ENCODE measurements at regions not wholly inside any gene's neighbourhood (a gene's known extent, or its start where the extent isn't known, plus 50 kb on each side); places are given as distances from the start of the nearest gene placed in this dataset.

DNA sequence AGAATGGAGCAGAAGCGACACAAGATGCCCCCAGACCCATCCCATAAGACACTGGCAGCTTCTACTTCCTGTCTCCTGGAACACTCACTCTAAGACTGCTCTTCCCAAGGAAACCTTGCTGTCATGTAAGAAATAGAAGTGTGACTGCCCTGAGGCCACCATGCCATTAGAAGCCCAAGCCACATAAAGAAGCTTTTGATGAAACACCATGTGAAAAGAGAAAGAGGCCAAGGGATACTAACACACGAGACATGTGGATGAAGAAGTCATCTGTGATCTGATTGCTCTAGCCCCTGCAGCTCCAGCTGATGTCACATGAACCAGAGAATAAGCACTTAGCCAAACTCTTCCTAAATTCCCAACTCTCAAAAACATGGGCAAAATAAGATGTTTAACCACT, 117.9 kb upstream of the PCSK2 start:
- no peaks in the 10 kb centered on the region for H3K9me3 ChIP-seq (ENCODE audit: control insufficient read depth, insufficient read depth, low read depth, low read length)
- no peaks in the 10 kb centered on the region for H3K4me1 ChIP-seq (ENCODE audit: control insufficient read depth, insufficient read depth, low read length)
- CTCF ChIA-PET: no interaction called here
- no peak overlapping the region for H3K4me3 ChIP-seq (ENCODE audit: low read depth, low read length)
- POLR2A ChIA-PET: no interaction called here
- H3K27ac ChIP-seq (ENCODE audit: extremely low read depth, low read depth, low read length): no peak overlapping the region
- no peaks in the 10 kb centered on the region for H3K36me3 ChIP-seq (ENCODE audit: control insufficient read depth in 2 of 2, insufficient read depth in 1 of 2, low read length in 2 of 2)
- TF ChIP-seq ZNF555 (tag by site-specific recombination; conservative IDR thresholded peaks at IDR 0.05) (no peak), ZNF549 (tag by site-specific recombination; IDR thresholded peaks at IDR 0.05) (no peak), ZNF184 (tag by site-specific recombination; IDR thresholded peaks at IDR 0.05) (no peak), ZNF169 (tag by site-specific recombination; IDR thresholded peaks at IDR 0.05) (no peak), ZNF324 (tag by site-specific recombination; IDR thresholded peaks at IDR 0.05) (no peak), BCL11A (tag by site-specific recombination; IDR thresholded peaks at IDR 0.05; ENCODE audit: low read depth) (no peak), ZNF311 (tag by site-specific recombination; IDR thresholded peaks at IDR 0.05; ENCODE audit: borderline replicate concordance) (no peak), ZSCAN30 (tag by site-specific recombination; IDR thresholded peaks at IDR 0.05) (no peak), ZNF660 (tag by site-specific recombination; IDR thresholded peaks at IDR 0.05) (no peak), ZBTB21 (tag by site-specific recombination; IDR thresholded peaks at IDR 0.05) (no peak), ZNF433 (tag by site-specific recombination; IDR thresholded peaks at IDR 0.05; ENCODE audit: low read depth) (no peak), MZF1 (tag by site-specific recombination; IDR thresholded peaks at IDR 0.05; ENCODE audit: borderline replicate concordance) (no peak)

DNA sequence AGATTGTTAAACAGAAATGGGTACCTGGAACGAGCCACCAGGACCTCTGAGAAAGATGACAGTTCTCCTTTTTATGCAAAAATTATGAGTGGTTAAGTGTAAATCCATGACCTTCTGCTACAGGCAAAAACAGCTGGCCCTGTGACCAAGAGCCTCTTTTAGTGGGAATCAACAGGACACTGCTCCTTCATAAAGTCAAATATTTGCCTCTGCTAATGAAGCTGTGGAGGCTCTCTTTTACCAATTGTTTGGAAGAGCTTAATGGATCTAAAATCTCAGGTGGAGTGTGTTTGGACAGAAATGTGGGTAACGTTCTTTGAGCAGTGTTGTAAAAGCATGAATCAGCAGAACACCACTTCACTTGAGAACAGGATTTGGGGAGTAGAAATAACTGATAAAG, 117.5 kb upstream of the PCSK2 start:
- Histone ChIP-seq H3K4me3 (ENCODE audit: low read depth, low read length) (no peak overlapping the region), H3K9me3 (ENCODE audit: control insufficient read depth, insufficient read depth, low read depth, low read length) (no peaks in the 10 kb centered on the region), H3K4me1 (ENCODE audit: control insufficient read depth, insufficient read depth, low read length) (no peaks in the 10 kb centered on the region), H3K36me3 (ENCODE audit: control insufficient read depth in 2 of 2, insufficient read depth in 1 of 2, low read length in 2 of 2) (no peaks in the 10 kb centered on the region), H3K27ac (ENCODE audit: extremely low read depth, low read depth, low read length) (no peak overlapping the region)
- TF ChIP-seq YY1 (tag by site-specific recombination; IDR thresholded peaks at IDR 0.05) (no peak), ZNF335 (tag by site-specific recombination; conservative IDR thresholded peaks at IDR 0.05) (no peak), GFI1B (tag by site-specific recombination; IDR thresholded peaks at IDR 0.05) (no peak), MYNN (tag by site-specific recombination; IDR thresholded peaks at IDR 0.05; ENCODE audit: borderline replicate concordance) (no peak), GLI4 (tag by site-specific recombination; IDR thresholded peaks at IDR 0.05) (no peak)
- TF ChIP-seq, protein P1, sequence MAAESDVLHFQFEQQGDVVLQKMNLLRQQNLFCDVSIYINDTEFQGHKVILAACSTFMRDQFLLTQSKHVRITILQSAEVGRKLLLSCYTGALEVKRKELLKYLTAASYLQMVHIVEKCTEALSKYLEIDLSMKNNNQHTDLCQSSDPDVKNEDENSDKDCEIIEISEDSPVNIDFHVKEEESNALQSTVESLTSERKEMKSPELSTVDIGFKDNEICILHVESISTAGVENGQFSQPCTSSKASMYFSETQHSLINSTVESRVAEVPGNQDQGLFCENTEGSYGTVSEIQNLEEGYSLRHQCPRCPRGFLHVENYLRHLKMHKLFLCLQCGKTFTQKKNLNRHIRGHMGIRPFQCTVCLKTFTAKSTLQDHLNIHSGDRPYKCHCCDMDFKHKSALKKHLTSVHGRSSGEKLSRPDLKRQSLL (tag by site-specific recombination; IDR thresholded peaks at IDR 0.05): no peak
- POLR2A ChIA-PET: no interaction called here
- CTCF ChIA-PET: no interaction called here

DNA sequence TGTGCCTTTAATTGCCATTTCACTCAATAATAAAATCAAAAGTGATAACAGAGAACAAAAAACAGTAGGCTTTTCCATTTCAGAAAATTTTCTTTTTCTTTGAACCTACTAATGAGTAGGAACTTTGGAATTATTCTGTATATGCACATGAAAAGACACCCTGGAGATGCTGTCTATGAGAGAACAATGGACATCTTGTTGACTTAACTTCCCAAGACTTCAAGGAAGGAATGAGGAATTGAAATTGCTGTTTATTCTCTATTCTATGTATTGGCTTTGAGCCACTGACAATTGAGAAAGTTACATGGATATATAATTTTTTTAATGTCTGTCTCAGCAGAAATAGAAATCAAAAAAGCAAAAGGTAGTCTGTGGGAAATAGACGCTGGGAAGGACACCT, 98.6 kb upstream of the PCSK2 start:
- H3K4me1 ChIP-seq (ENCODE audit: control insufficient read depth, insufficient read depth, low read length): no peaks in the 10 kb centered on the region
- H3K9me3 ChIP-seq (ENCODE audit: control insufficient read depth, insufficient read depth, low read depth, low read length): no peaks in the 10 kb centered on the region
- H3K4me3 ChIP-seq (ENCODE audit: low read depth, low read length): no peak overlapping the region
- no peak overlapping the region for H3K27ac ChIP-seq (ENCODE audit: extremely low read depth, low read depth, low read length)
- H3K36me3 ChIP-seq (ENCODE audit: control insufficient read depth in 2 of 2, insufficient read depth in 1 of 2, low read length in 2 of 2): no peaks in the 10 kb centered on the region
- ChIA-PET CTCF (no interaction called here), POLR2A (no interaction called here)
- TF ChIP-seq ZNF596 (tag by site-specific recombination; IDR thresholded peaks at IDR 0.05): no peak
- TF ChIP-seq, protein P2, sequence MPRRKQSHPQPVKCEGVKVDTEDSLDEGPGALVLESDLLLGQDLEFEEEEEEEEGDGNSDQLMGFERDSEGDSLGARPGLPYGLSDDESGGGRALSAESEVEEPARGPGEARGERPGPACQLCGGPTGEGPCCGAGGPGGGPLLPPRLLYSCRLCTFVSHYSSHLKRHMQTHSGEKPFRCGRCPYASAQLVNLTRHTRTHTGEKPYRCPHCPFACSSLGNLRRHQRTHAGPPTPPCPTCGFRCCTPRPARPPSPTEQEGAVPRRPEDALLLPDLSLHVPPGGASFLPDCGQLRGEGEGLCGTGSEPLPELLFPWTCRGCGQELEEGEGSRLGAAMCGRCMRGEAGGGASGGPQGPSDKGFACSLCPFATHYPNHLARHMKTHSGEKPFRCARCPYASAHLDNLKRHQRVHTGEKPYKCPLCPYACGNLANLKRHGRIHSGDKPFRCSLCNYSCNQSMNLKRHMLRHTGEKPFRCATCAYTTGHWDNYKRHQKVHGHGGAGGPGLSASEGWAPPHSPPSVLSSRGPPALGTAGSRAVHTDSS (tag by site-specific recombination; IDR thresholded peaks at IDR 0.05): no peak
- TF ChIP-seq, protein P3, sequence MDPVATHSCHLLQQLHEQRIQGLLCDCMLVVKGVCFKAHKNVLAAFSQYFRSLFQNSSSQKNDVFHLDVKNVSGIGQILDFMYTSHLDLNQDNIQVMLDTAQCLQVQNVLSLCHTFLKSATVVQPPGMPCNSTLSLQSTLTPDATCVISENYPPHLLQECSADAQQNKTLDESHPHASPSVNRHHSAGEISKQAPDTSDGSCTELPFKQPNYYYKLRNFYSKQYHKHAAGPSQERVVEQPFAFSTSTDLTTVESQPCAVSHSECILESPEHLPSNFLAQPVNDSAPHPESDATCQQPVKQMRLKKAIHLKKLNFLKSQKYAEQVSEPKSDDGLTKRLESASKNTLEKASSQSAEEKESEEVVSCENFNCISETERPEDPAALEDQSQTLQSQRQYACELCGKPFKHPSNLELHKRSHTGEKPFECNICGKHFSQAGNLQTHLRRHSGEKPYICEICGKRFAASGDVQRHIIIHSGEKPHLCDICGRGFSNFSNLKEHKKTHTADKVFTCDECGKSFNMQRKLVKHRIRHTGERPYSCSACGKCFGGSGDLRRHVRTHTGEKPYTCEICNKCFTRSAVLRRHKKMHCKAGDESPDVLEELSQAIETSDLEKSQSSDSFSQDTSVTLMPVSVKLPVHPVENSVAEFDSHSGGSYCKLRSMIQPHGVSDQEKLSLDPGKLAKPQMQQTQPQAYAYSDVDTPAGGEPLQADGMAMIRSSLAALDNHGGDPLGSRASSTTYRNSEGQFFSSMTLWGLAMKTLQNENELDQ (tag by site-specific recombination; IDR thresholded peaks at IDR 0.05; ENCODE audit: low read depth): no peak
- no peak for TF ChIP-seq ZNF544 (tag by site-specific recombination; IDR thresholded peaks at IDR 0.05)
- no peak for TF ChIP-seq ZSCAN23 (tag by site-specific recombination; IDR thresholded peaks at IDR 0.05)
- no peak for TF ChIP-seq ZNF311 (tag by site-specific recombination; IDR thresholded peaks at IDR 0.05; ENCODE audit: borderline replicate concordance)
- no peak for TF ChIP-seq ZNF658 (tag by site-specific recombination; IDR thresholded peaks at IDR 0.05)
- TF ChIP-seq, protein P4, sequence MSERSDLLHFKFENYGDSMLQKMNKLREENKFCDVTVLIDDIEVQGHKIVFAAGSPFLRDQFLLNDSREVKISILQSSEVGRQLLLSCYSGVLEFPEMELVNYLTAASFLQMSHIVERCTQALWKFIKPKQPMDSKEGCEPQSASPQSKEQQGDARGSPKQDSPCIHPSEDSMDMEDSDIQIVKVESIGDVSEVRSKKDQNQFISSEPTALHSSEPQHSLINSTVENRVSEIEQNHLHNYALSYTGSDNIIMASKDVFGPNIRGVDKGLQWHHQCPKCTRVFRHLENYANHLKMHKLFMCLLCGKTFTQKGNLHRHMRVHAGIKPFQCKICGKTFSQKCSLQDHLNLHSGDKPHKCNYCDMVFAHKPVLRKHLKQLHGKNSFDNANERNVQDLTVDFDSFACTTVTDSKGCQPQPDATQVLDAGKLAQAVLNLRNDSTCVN (tag by site-specific recombination; optimal IDR thresholded peaks at IDR 0.05): no peak
- TF ChIP-seq ZBTB7A (tag by site-specific recombination; IDR thresholded peaks at IDR 0.05; ENCODE audit: low read depth): no peak
- TF ChIP-seq ZNF792 (tag by site-specific recombination; IDR thresholded peaks at IDR 0.05): no peak
- TF ChIP-seq ZNF777 (tag by site-specific recombination; IDR thresholded peaks at IDR 0.05; ENCODE audit: borderline replicate concordance): no peak
- TF ChIP-seq TRIM28 (IDR thresholded peaks at IDR 0.05; ENCODE audit: borderline replicate concordance, low read length): no peak
- no peak for TF ChIP-seq BCL11A (tag by site-specific recombination; IDR thresholded peaks at IDR 0.05; ENCODE audit: low read depth)

All from HEK293 (cell line).